NB4 (cell line): ENCODE measurements at regions not wholly inside any gene's neighbourhood (a gene's known extent, or its start where the extent isn't known, plus 50 kb on each side); places are given as distances from the start of the nearest gene placed in this dataset.

ENCODE experiments used
- DNase-seq: peaks from one replicate; pipeline ENCODE4 v3.0.0; 2010; ENCODE audit warnings: low read depth
- H3K4me3 ChIP-seq: one replicate; pipeline ENCODE4 v1.5.1; 2011; ENCODE audit warnings: mild to moderate bottlenecking, low read depth, low read length, moderate library complexity
- MYC ChIP-seq: IDR thresholded peaks from 2 replicates; pipeline ENCODE4 v1.6.1; 2011; ENCODE audit warnings: low read depth, low read length
- POLR2A ChIP-seq: IDR thresholded peaks from 2 replicates; pipeline ENCODE4 v1.6.1; 2011; ENCODE audit warnings: mild to moderate bottlenecking; ENCODE audit not compliant: insufficient read length; ENCODE audit errors: extremely low read depth
- TF ChIP-seq, protein P1 (sequence below): IDR thresholded peaks from 2 replicates; pipeline ENCODE4 v1.6.1; 2011; ENCODE audit warnings: low read depth, low read length
- TF ChIP-seq, protein P2 (sequence below): IDR thresholded peaks from one replicate; pipeline ENCODE4 v1.5.1; 2012; ENCODE audit warnings: low read depth, low read length

DNA sequence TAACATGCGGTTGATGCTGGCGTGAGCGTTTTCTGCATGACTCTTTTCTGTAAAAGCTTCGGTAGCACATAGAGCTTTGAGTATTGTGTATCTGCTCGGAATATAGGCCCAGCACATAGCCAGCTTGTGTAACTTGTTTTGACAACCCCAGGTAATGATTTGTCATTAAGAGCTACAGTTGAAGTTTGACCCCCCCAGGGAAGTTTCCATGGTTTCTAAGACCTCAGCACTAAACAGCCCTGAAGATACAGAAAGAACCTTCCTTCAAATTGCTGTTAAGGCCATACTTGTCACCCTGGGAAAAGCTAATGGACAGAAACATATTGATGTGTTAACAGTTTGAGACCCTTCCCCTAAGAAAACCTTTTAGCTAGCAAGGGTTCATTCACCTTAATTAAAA is 380.7 kb downstream of the PRDM2 start:
- TF ChIP-seq POLR2A (no peak), MYC (no peak)
- TF ChIP-seq, protein P1, sequence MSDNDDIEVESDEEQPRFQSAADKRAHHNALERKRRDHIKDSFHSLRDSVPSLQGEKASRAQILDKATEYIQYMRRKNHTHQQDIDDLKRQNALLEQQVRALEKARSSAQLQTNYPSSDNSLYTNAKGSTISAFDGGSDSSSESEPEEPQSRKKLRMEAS: no peak
- TF ChIP-seq, protein P2, sequence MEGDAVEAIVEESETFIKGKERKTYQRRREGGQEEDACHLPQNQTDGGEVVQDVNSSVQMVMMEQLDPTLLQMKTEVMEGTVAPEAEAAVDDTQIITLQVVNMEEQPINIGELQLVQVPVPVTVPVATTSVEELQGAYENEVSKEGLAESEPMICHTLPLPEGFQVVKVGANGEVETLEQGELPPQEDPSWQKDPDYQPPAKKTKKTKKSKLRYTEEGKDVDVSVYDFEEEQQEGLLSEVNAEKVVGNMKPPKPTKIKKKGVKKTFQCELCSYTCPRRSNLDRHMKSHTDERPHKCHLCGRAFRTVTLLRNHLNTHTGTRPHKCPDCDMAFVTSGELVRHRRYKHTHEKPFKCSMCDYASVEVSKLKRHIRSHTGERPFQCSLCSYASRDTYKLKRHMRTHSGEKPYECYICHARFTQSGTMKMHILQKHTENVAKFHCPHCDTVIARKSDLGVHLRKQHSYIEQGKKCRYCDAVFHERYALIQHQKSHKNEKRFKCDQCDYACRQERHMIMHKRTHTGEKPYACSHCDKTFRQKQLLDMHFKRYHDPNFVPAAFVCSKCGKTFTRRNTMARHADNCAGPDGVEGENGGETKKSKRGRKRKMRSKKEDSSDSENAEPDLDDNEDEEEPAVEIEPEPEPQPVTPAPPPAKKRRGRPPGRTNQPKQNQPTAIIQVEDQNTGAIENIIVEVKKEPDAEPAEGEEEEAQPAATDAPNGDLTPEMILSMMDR: no peak
- H3K4me3 ChIP-seq: no peak overlapping the region
- DNase-seq: no peak

DNA sequence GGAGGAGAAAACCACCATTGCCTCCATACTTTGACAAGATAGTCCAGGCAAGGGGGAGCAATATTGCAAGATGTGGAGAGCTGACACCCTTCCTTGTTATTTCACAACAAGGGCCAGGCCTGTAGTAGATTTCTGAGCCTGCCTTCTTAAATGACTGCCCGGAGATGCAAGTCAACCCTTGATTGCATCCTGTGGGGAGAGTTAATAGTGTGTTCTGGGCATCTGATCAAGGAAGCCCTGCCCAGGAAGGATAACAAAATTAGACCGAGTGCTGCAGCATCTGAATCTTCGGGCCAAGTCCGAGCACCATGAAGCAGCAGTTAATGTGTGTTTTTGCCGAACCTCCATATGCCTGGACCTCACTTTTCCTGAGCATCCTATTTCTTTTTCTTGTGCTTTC is 382.3 kb downstream of the PRDM2 start:
- TF ChIP-seq MYC (no peak), POLR2A (no peak)
- TF ChIP-seq, protein P2: no peak
- TF ChIP-seq, protein P1: no peak
- no peak for DNase-seq
- H3K4me3 ChIP-seq: no peak overlapping the region

DNA sequence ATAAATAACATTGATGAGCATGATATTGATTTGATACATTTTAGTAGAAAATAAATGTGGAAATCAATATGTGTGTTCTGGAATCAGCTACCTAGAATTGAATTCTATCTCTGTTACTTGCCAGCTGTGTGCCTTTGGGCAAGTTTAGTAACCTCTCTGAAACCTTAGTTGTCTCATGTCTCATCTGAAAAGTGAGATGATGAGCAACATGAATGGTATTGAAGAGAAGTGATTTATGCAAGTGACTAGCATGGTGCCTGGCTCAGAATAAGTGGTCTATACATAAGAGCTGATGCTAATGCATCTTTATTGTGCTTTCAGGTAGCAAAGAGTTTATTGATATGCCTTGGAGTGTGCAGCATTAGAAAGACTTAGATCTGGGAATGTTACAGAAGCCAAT is 383.3 kb downstream of the PRDM2 start:
- H3K4me3 ChIP-seq: no peak overlapping the region
- TF ChIP-seq, protein P2: no peak
- no peak for TF ChIP-seq POLR2A
- TF ChIP-seq, protein P1: no peak
- DNase-seq: no peak

DNA sequence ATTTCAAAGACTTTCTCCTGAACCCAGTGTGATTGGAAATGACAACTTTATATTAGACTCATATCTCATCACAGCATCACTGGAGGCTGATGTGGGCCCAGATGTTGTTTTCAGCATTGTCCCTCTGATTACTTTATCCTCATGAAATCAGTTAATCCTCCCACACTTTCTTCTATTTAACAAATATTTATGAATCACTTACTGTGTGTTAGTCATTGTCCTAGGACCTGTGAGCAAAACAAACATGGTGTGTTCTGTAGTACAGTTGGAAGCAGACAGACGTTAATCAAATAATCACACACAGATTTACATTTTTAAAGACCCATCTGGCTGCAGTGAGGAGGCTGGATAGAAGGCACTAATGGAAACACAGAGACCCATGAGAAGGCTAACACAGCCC is 383.7 kb downstream of the PRDM2 start:
- TF ChIP-seq, protein P2: no peak
- TF ChIP-seq POLR2A (no peak), MYC (no peak)
- TF ChIP-seq, protein P1: no peak
- no peak for DNase-seq
- no peak overlapping the region for H3K4me3 ChIP-seq

DNA sequence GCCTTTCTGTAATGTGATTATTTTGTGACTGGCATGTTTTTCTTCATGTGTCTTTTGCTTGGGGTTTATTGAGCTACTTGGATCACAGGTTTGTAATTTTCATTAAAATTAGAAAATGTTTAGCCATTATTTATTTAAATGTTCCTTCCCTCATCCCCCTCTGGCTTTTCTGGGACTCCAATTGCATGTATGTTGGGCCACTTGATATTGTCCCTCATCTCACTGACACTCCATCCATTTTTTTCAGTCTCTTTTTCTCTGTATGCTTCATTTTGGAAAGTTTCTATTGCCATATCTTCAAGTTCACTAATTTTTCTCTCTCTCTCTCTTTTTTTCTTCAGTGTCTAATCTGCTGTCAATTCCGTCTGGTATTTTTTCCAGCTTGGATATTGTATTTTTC is 390.1 kb downstream of the PRDM2 start:
- TF ChIP-seq MYC: no peak
- TF ChIP-seq, protein P2: no peak
- TF ChIP-seq, protein P1: no peak
- TF ChIP-seq POLR2A: no peak
- no peak for DNase-seq
- no peak overlapping the region for H3K4me3 ChIP-seq

DNA sequence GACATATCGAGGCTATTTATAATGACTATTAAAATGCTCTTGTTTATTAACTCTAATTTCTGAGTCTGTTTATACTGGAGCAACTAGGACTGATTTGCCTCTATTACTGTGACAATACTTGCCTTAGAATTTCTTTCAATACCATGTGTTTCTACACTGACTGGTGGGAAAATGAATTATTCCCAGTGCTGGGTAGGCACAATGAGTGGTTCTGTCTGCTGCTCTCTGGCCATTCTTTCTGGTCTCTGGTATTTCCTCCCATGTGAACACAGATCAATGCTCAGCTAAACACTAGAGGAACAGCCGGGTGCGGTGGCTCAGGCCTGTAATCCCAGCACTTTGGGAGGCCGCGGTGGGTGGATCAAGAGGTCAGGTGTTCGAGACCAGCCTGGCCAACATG is 390.5 kb downstream of the PRDM2 start:
- TF ChIP-seq, protein P1: no peak
- TF ChIP-seq POLR2A (no peak), MYC (no peak)
- TF ChIP-seq, protein P2: no peak

More for the DNA sequence above, 390.5 kb downstream of the PRDM2 start:
- H3K4me3 ChIP-seq: no peak overlapping the region
- no peak for DNase-seq
